ENCODE measurements at regions not wholly inside any gene's neighbourhood (a gene's known extent, or its start where the extent isn't known, plus 50 kb on each side); places are given as distances from the start of the nearest gene placed in this dataset.

- Histone ChIP-seq H3K4me3 (no peak overlapping the region), H3K27ac (no peak overlapping the region)
- no peak for TF ChIP-seq CTCF (IDR thresholded peaks at IDR 0.05)
- DNase-seq (ENCODE audit: low spot score): no peak
Measured at GRCh38 chr9:11199335-11199734, 586.5 kb upstream of the PTPRD start.

GRCh38 chr9:11204521-11204920 is 591.7 kb upstream of the PTPRD start:
- no peak for DNase-seq (ENCODE audit: low spot score)
- Histone ChIP-seq H3K27ac (no peak overlapping the region), H3K4me3 (no peak overlapping the region)
- TF ChIP-seq CTCF (IDR thresholded peaks at IDR 0.05): no peak

- DNase-seq (ENCODE audit: low spot score): no peak
- Histone ChIP-seq H3K4me3 (no peak overlapping the region), H3K27ac (no peak overlapping the region)
- TF ChIP-seq CTCF (IDR thresholded peaks at IDR 0.05): no peak
Measured at GRCh38 chr9:11206925-11207324, 594.1 kb upstream of the PTPRD start.

- Histone ChIP-seq H3K4me3 (no peak overlapping the region), H3K27ac (no peak overlapping the region)
- TF ChIP-seq CTCF (IDR thresholded peaks at IDR 0.05): no peak
- DNase-seq (ENCODE audit: low spot score): no peak
Measured at GRCh38 chr9:11233696-11234095, 620.9 kb upstream of the PTPRD start.

GRCh38 chr9:11235061-11235460 is 622.3 kb upstream of the PTPRD start:
- Histone ChIP-seq H3K4me3 (no peak overlapping the region), H3K27ac (no peak overlapping the region)
- no peak for TF ChIP-seq CTCF (IDR thresholded peaks at IDR 0.05)
- DNase-seq (ENCODE audit: low spot score): no peak

GRCh38 chr9:11241779-11242178 is 629.0 kb upstream of the PTPRD start:
- Histone ChIP-seq H3K27ac (no peak overlapping the region), H3K4me3 (no peak overlapping the region)
- TF ChIP-seq CTCF (IDR thresholded peaks at IDR 0.05): no peak
- no peak for DNase-seq (ENCODE audit: low spot score)

GRCh38 chr9:11257992-11258391 is 645.2 kb upstream of the PTPRD start:
- TF ChIP-seq CTCF (IDR thresholded peaks at IDR 0.05): no peak
- no peak overlapping the region for H3K27ac ChIP-seq
- DNase-seq (ENCODE audit: low spot score): no peak
- H3K4me3 ChIP-seq: no peak overlapping the region

Measured in coronary artery (tissue), 2 donors.